ENCODE measurements at regions not wholly inside any gene's neighbourhood (a gene's known extent, or its start where the extent isn't known, plus 50 kb on each side); places are given as distances from the start of the nearest gene placed in this dataset.
A peak's percentile ranks its signal among the peaks of the same experiment; 100 is the strongest.
"Not testable (repeated sequence)": the region's sequence is repeated elsewhere in the genome, so short reads cannot be mapped to it uniquely, and the experiment has no call there.

GRCh38 chr15:36426691-36427090 is 152.7 kb upstream of the CDIN1 start:
- Mint-ChIP-seq H3K4me3 (no peak overlapping the region), H3K36me3 (no peaks in the 10 kb centered on the region), H3K27me3 (peaks cover 0 to 3% (median 0%) of the 10 kb centered on the region in 5 donors), H3K4me1 (no peaks in the 10 kb centered on the region), H3K9me3 (peaks cover 0 to 12% (median 9%) of the 10 kb centered on the region in 9 donors), H3K27ac (peak overlapping the region in 1 of 10 donors; percentile 6)
- DNase-seq (no peak), ATAC-seq (no peak)
- POLR2A ChIA-PET: no interaction called here

- H3K27me3 Mint-ChIP-seq: peaks cover 0 to 3% (median 0%) of the 10 kb centered on the region in 5 donors
- POLR2A ChIA-PET: no interaction called here
- H3K4me3 Mint-ChIP-seq: no peak overlapping the region
- H3K9me3 Mint-ChIP-seq: peaks cover 0 to 11% (median 3%) of the 10 kb centered on the region in 9 donors
- ATAC-seq (no peak), DNase-seq (no peak)
- H3K4me1 Mint-ChIP-seq: no peaks in the 10 kb centered on the region
- no peaks in the 10 kb centered on the region for H3K36me3 Mint-ChIP-seq
- H3K27ac Mint-ChIP-seq: no peak overlapping the region
Observed at GRCh38 chr15:36428102-36428845, 151.2 kb upstream of the CDIN1 start.

GRCh38 chr15:36429707-36430106 is 149.7 kb upstream of the CDIN1 start:
- DNase-seq (no peak), ATAC-seq (no peak)
- Mint-ChIP-seq H3K27ac (no peak overlapping the region), H3K9me3 (peaks cover 0 to 5% (median 0%) of the 10 kb centered on the region in 9 donors), H3K36me3 (no peaks in the 10 kb centered on the region), H3K27me3 (peaks cover 0 to 3% (median 0%) of the 10 kb centered on the region in 5 donors), H3K4me1 (no peaks in the 10 kb centered on the region), H3K4me3 (no peak overlapping the region)
- POLR2A ChIA-PET: no interaction called here

- Mint-ChIP-seq H3K36me3 (no peaks in the 10 kb centered on the region), H3K9me3 (peaks cover 0 to 4% (median 0%) of the 10 kb centered on the region in 9 donors), H3K27me3 (peaks cover 0 to 3% (median 0%) of the 10 kb centered on the region in 5 donors), H3K27ac (no peak overlapping the region), H3K4me3 (no peak overlapping the region), H3K4me1 (no peaks in the 10 kb centered on the region)
- DNase-seq (no peak), ATAC-seq (no peak)
- POLR2A ChIA-PET: no interaction called here
Observed at GRCh38 chr15:36430280-36430679, 149.1 kb upstream of the CDIN1 start.

- H3K4me3 Mint-ChIP-seq: no peak overlapping the region
Observed at GRCh38 chr15:36430726-36431265, 148.6 kb upstream of the CDIN1 start.

GRCh38 chr15:36432161-36432560 is 147.3 kb upstream of the CDIN1 start:
- POLR2A ChIA-PET: no interaction called here
- H3K4me3 Mint-ChIP-seq: no peak overlapping the region
- no peaks in the 10 kb centered on the region for H3K4me1 Mint-ChIP-seq
- no peaks in the 10 kb centered on the region for H3K36me3 Mint-ChIP-seq
- H3K9me3 Mint-ChIP-seq: peaks cover 0 to 2% (median 0%) of the 10 kb centered on the region in 9 donors
- H3K27ac Mint-ChIP-seq: no peak overlapping the region
- H3K27me3 Mint-ChIP-seq: peaks cover 0 to 3% (median 0%) of the 10 kb centered on the region in 5 donors
- no peak for DNase-seq
- ATAC-seq: no peak

More at GRCh38 chr15:36430726-36431265, 148.6 kb upstream of the CDIN1 start:
- Mint-ChIP-seq H3K27me3 (peaks cover 0 to 3% (median 0%) of the 10 kb centered on the region in 5 donors), H3K4me1 (no peaks in the 10 kb centered on the region), H3K27ac (no peak overlapping the region), H3K36me3 (no peaks in the 10 kb centered on the region), H3K9me3 (peaks cover 0 to 4% (median 0%) of the 10 kb centered on the region in 9 donors)
- POLR2A ChIA-PET: no interaction called here
- no peak for ATAC-seq
- DNase-seq: no peak

GRCh38 chr15:36434177-36434576 is 145.2 kb upstream of the CDIN1 start:
- POLR2A ChIA-PET: no interaction called here
- no peak overlapping the region for H3K27ac Mint-ChIP-seq
- H3K36me3 Mint-ChIP-seq: no peaks in the 10 kb centered on the region
- H3K4me1 Mint-ChIP-seq: no peaks in the 10 kb centered on the region
- H3K27me3 Mint-ChIP-seq: peaks cover 0 to 4% (median 0%) of the 10 kb centered on the region in 5 donors
- ATAC-seq (no peak), DNase-seq (no peak)
- H3K9me3 Mint-ChIP-seq: peaks cover 0 to 2% (median 0%) of the 10 kb centered on the region in 9 donors
- H3K4me3 Mint-ChIP-seq: no peak overlapping the region

- Mint-ChIP-seq H3K9me3 (peaks cover 0 to 3% (median 0%) of the 10 kb centered on the region in 9 donors), H3K4me3 (no peak overlapping the region), H3K4me1 (no peaks in the 10 kb centered on the region), H3K27me3 (peaks cover 0 to 12% (median 4%) of the 10 kb centered on the region in 5 donors), H3K27ac (no peak overlapping the region), H3K36me3 (no peaks in the 10 kb centered on the region)
- POLR2A ChIA-PET: no interaction called here
- no peak for ATAC-seq
- no peak for DNase-seq
Observed at GRCh38 chr15:36438499-36438898, 140.9 kb upstream of the CDIN1 start.

- ATAC-seq: no peak
- Mint-ChIP-seq H3K36me3 (no peaks in the 10 kb centered on the region), H3K27ac (no peak overlapping the region), H3K27me3 (peaks cover 0 to 9% (median 2%) of the 10 kb centered on the region in 5 donors), H3K4me3 (no peak overlapping the region), H3K4me1 (no peaks in the 10 kb centered on the region), H3K9me3 (peaks cover 0 to 1% (median 0%) of the 10 kb centered on the region in 9 donors)
- no peak for DNase-seq
- POLR2A ChIA-PET: no interaction called here
Observed at GRCh38 chr15:36447373-36447772, 132.1 kb upstream of the CDIN1 start.

GRCh38 chr15:36448418-36448817 is 131.0 kb upstream of the CDIN1 start:
- no peak for ATAC-seq

GRCh38 chr15:36449084-36449661 is 130.3 kb upstream of the CDIN1 start:
- no peak for DNase-seq
- Mint-ChIP-seq H3K36me3 (no peaks in the 10 kb centered on the region), H3K4me1 (no peaks in the 10 kb centered on the region), H3K9me3 (peaks cover 0 to 3% (median 0%) of the 10 kb centered on the region in 9 donors), H3K4me3 (no peak overlapping the region), H3K27ac (no peak overlapping the region), H3K27me3 (peaks cover 0 to 9% (median 3%) of the 10 kb centered on the region in 5 donors)
- ATAC-seq: no peak
- POLR2A ChIA-PET: no interaction called here

More at GRCh38 chr15:36448418-36448817, 131.0 kb upstream of the CDIN1 start:
- Mint-ChIP-seq H3K4me1 (no peaks in the 10 kb centered on the region), H3K27ac (no peak overlapping the region), H3K36me3 (no peaks in the 10 kb centered on the region), H3K4me3 (no peak overlapping the region), H3K9me3 (peaks cover 0 to 3% (median 0%) of the 10 kb centered on the region in 9 donors), H3K27me3 (peaks cover 0 to 9% (median 3%) of the 10 kb centered on the region in 5 donors)
- POLR2A ChIA-PET: no interaction called here
- no peak for DNase-seq

GRCh38 chr15:36449662-36450145 is 129.7 kb upstream of the CDIN1 start:
- H3K27me3 Mint-ChIP-seq: peaks cover 0 to 9% (median 6%) of the 10 kb centered on the region in 5 donors
- no peak overlapping the region for H3K4me3 Mint-ChIP-seq
- H3K36me3 Mint-ChIP-seq: no peaks in the 10 kb centered on the region

GRCh38 chr15:36454244-36454643 is 125.2 kb upstream of the CDIN1 start:
- H3K27me3 Mint-ChIP-seq: peaks cover 0 to 12% (median 6%) of the 10 kb centered on the region in 5 donors
- ATAC-seq, H3K9me3 Mint-ChIP-seq, H3K4me1 Mint-ChIP-seq, H3K27ac Mint-ChIP-seq, POLR2A ChIA-PET, H3K36me3 Mint-ChIP-seq, DNase-seq, H3K4me3 Mint-ChIP-seq: not testable (repeated sequence)

More at GRCh38 chr15:36449662-36450145, 129.7 kb upstream of the CDIN1 start:
- Mint-ChIP-seq H3K27ac (no peak overlapping the region), H3K9me3 (peaks cover 0 to 3% (median 0%) of the 10 kb centered on the region in 9 donors), H3K4me1 (no peaks in the 10 kb centered on the region)
- DNase-seq: no peak
- POLR2A ChIA-PET: no interaction called here
- no peak for ATAC-seq
